Erythroblast (primary cell): ENCODE measurements at regions not wholly inside any gene's neighbourhood (a gene's known extent, or its start where the extent isn't known, plus 50 kb on each side); places are given as distances from the start of the nearest gene placed in this dataset.

Experiments used
- GATA1 ChIP-seq: IDR thresholded peaks from 2 replicates; pipeline ENCODE4 v1.6.1; 2011; ENCODE audit warnings: low read depth, mild to moderate bottlenecking, control low read depth, low read length, moderate library complexity
- POLR2A ChIP-seq: IDR thresholded peaks from 2 replicates; pipeline ENCODE4 v1.6.1; 2011; ENCODE audit warnings: mild to moderate bottlenecking, low read length

- TF ChIP-seq POLR2A (no peak), GATA1 (no peak)
Observed at GRCh38 chr1:78232630-78233029, 186.9 kb downstream of the GIPC2 start.
